HG03565 (cell line): ENCODE measurements at regions not wholly inside any gene's neighbourhood (a gene's known extent, or its start where the extent isn't known, plus 50 kb on each side); places are given as distances from the start of the nearest gene placed in this dataset.

Source experiments
- ATAC-seq: cut with Tn5 transposase; IDR thresholded peaks from one replicate; pipeline ENCODE4 v1.9.1; 2021; ENCODE audit warnings: mild to moderate bottlenecking, moderate library complexity; ENCODE audit not compliant: unreplicated experiment

GRCh38 chr4:187176261-187176910 lies 452.7 kb upstream of the FAT1 start:
- no peak for ATAC-seq

- ATAC-seq: no peak
These were observed 454.4 kb upstream of the FAT1 start for GRCh38 chr4:187178084-187178483.

- no peak for ATAC-seq
These were observed 454.9 kb upstream of the FAT1 start for GRCh38 chr4:187178587-187178986.

GRCh38 chr4:187179086-187180058 lies 455.7 kb upstream of the FAT1 start:
- no peak for ATAC-seq

GRCh38 chr4:187181054-187181453 lies 457.4 kb upstream of the FAT1 start:
- no peak for ATAC-seq

GRCh38 chr4:187183346-187183745 lies 459.7 kb upstream of the FAT1 start:
- ATAC-seq: no peak

GRCh38 chr4:187183826-187184225 lies 460.2 kb upstream of the FAT1 start:
- no peak for ATAC-seq

GRCh38 chr4:187184508-187184907 lies 460.9 kb upstream of the FAT1 start:
- no peak for ATAC-seq

GRCh38 chr4:187188118-187188517 lies 464.5 kb upstream of the FAT1 start:
- ATAC-seq: no peak

- ATAC-seq: no peak
These were observed 465.1 kb upstream of the FAT1 start for GRCh38 chr4:187188741-187189140.

- no peak for ATAC-seq
These were observed 466.7 kb upstream of the FAT1 start for GRCh38 chr4:187190390-187190789.

GRCh38 chr4:187191676-187192075 lies 468.0 kb upstream of the FAT1 start:
- no peak for ATAC-seq

- no peak for ATAC-seq
These were observed 468.6 kb upstream of the FAT1 start for GRCh38 chr4:187192266-187192665.

- no peak for ATAC-seq
These were observed 469.5 kb upstream of the FAT1 start for GRCh38 chr4:187193141-187193540.

GRCh38 chr4:187204389-187204918 lies 480.8 kb upstream of the FAT1 start:
- ATAC-seq: no peak

GRCh38 chr4:187207931-187208330 lies 484.3 kb upstream of the FAT1 start:
- no peak for ATAC-seq

- no peak for ATAC-seq
These were observed 485.0 kb upstream of the FAT1 start for GRCh38 chr4:187208651-187209050.

- ATAC-seq: no peak
These were observed 486.4 kb upstream of the FAT1 start for GRCh38 chr4:187209921-187210613.

GRCh38 chr4:187212446-187213080 lies 488.9 kb upstream of the FAT1 start:
- no peak for ATAC-seq

GRCh38 chr4:187215438-187215837 lies 491.8 kb upstream of the FAT1 start:
- ATAC-seq: no peak

- ATAC-seq: no peak
These were observed 495.1 kb upstream of the FAT1 start for GRCh38 chr4:187218705-187219245.
